ENCODE measurements at regions not wholly inside any gene's neighbourhood (a gene's known extent, or its start where the extent isn't known, plus 50 kb on each side); places are given as distances from the start of the nearest gene placed in this dataset.

GRCh38 chr4:34469516-34469915, 1774.8 kb downstream of the ARAP2 start:
- H3K27me3 ChIP-seq, result no peaks in the 10 kb centered on the region

GRCh38 chr4:34485252-34485651, 1759.1 kb downstream of the ARAP2 start:
- H3K4me3 ChIP-seq, result no peak overlapping the region
- no peak for DNase-seq (ENCODE audit: low spot score)
- no peaks in the 10 kb centered on the region for H3K36me3 ChIP-seq (replicated peaks; ENCODE audit: insufficient read depth, low read depth)
- H3K4me1 ChIP-seq (ENCODE audit: insufficient read depth), result no peaks in the 10 kb centered on the region
- H3K4me2 ChIP-seq, result no peak overlapping the region
- no peak for TF ChIP-seq EZH2phosphoT487 (IDR thresholded peaks at IDR 0.05; ENCODE audit: low read depth, severe bottlenecking, unreplicated experiment)
- H3K79me2 ChIP-seq, result no peaks in the 10 kb centered on the region
- H2AFZ ChIP-seq, result no peak overlapping the region
- H4K20me1 ChIP-seq (ENCODE audit: insufficient read depth, poor library complexity, severe bottlenecking), result no peaks in the 10 kb centered on the region
- H3K27ac ChIP-seq, result no peak overlapping the region
- no peaks in the 10 kb centered on the region for H3K9me3 ChIP-seq (ENCODE audit: low read depth)
- H3K9me2 ChIP-seq (replicated peaks; ENCODE audit: insufficient read depth), result no peaks in the 10 kb centered on the region
- no peaks in the 10 kb centered on the region for H3K27me3 ChIP-seq

More at GRCh38 chr4:34469516-34469915, 1774.8 kb downstream of the ARAP2 start:
- Histone ChIP-seq H2AFZ (no peak overlapping the region), H3K4me3 (no peak overlapping the region), H3K9me3 (ENCODE audit: low read depth) (no peaks in the 10 kb centered on the region), H3K79me2 (no peaks in the 10 kb centered on the region), H3K9me2 (replicated peaks; ENCODE audit: insufficient read depth) (no peaks in the 10 kb centered on the region), H3K27ac (no peak overlapping the region), H3K36me3 (replicated peaks; ENCODE audit: insufficient read depth, low read depth) (no peaks in the 10 kb centered on the region), H3K4me2 (no peak overlapping the region), H4K20me1 (ENCODE audit: insufficient read depth, poor library complexity, severe bottlenecking) (no peaks in the 10 kb centered on the region), H3K4me1 (ENCODE audit: insufficient read depth) (no peaks in the 10 kb centered on the region)
- DNase-seq (ENCODE audit: low spot score), result no peak
- 87% methylated on average over 2 of the region's 2 CpGs for WGBS (ENCODE audit: low lambda C conversion rate, missing lambda C conversion rate)
- TF ChIP-seq CTCF (IDR thresholded peaks at IDR 0.05; ENCODE audit: poor library complexity), result no peak
- TF ChIP-seq EZH2 (IDR thresholded peaks at IDR 0.05; ENCODE audit: borderline replicate concordance), result no peak
- TF ChIP-seq EZH2phosphoT487 (IDR thresholded peaks at IDR 0.05; ENCODE audit: low read depth, severe bottlenecking, unreplicated experiment), result no peak

GRCh38 chr4:34486461-34487363, 1757.6 kb downstream of the ARAP2 start:
- DNase-seq (ENCODE audit: low spot score), result no peak
- H3K27me3 ChIP-seq, result no peaks in the 10 kb centered on the region
- H2AFZ ChIP-seq, result no peak overlapping the region
- no peaks in the 10 kb centered on the region for H3K36me3 ChIP-seq (replicated peaks; ENCODE audit: insufficient read depth, low read depth)
- no peak overlapping the region for H3K4me3 ChIP-seq
- H4K20me1 ChIP-seq (ENCODE audit: insufficient read depth, poor library complexity, severe bottlenecking), result no peaks in the 10 kb centered on the region
- no peaks in the 10 kb centered on the region for H3K9me3 ChIP-seq (ENCODE audit: low read depth)
- no peaks in the 10 kb centered on the region for H3K9me2 ChIP-seq (replicated peaks; ENCODE audit: insufficient read depth)
- no peak overlapping the region for H3K27ac ChIP-seq
- H3K4me1 ChIP-seq (ENCODE audit: insufficient read depth), result no peaks in the 10 kb centered on the region
- no peak for TF ChIP-seq EZH2phosphoT487 (IDR thresholded peaks at IDR 0.05; ENCODE audit: low read depth, severe bottlenecking, unreplicated experiment)
- TF ChIP-seq EZH2 (IDR thresholded peaks at IDR 0.05; ENCODE audit: borderline replicate concordance), result no peak
- TF ChIP-seq CTCF (IDR thresholded peaks at IDR 0.05; ENCODE audit: poor library complexity), result no peak
- 87% methylated on average over 5 of the region's 5 CpGs for WGBS (ENCODE audit: low lambda C conversion rate, missing lambda C conversion rate)
- H3K79me2 ChIP-seq, result no peaks in the 10 kb centered on the region
- no peak overlapping the region for H3K4me2 ChIP-seq

GRCh38 chr4:34492414-34492813, 1751.9 kb downstream of the ARAP2 start:
- no peaks in the 10 kb centered on the region for H3K9me3 ChIP-seq (ENCODE audit: low read depth)
- DNase-seq (ENCODE audit: low spot score), result no peak
- TF ChIP-seq EZH2phosphoT487 (IDR thresholded peaks at IDR 0.05; ENCODE audit: low read depth, severe bottlenecking, unreplicated experiment), result no peak
- TF ChIP-seq EZH2 (IDR thresholded peaks at IDR 0.05; ENCODE audit: borderline replicate concordance), result no peak
- no peak for TF ChIP-seq CTCF (IDR thresholded peaks at IDR 0.05; ENCODE audit: poor library complexity)
- no peaks in the 10 kb centered on the region for H3K9me2 ChIP-seq (replicated peaks; ENCODE audit: insufficient read depth)
- H3K4me3 ChIP-seq, result no peak overlapping the region
- no peaks in the 10 kb centered on the region for H3K4me1 ChIP-seq (ENCODE audit: insufficient read depth)
- WGBS (ENCODE audit: low lambda C conversion rate, missing lambda C conversion rate), result 93% methylated on average over 1 of the region's 1 CpG
- H3K27me3 ChIP-seq, result no peaks in the 10 kb centered on the region
- no peaks in the 10 kb centered on the region for H4K20me1 ChIP-seq (ENCODE audit: insufficient read depth, poor library complexity, severe bottlenecking)
- H3K27ac ChIP-seq, result no peak overlapping the region
- no peak overlapping the region for H3K4me2 ChIP-seq
- H2AFZ ChIP-seq, result no peak overlapping the region
- no peaks in the 10 kb centered on the region for H3K36me3 ChIP-seq (replicated peaks; ENCODE audit: insufficient read depth, low read depth)
- no peaks in the 10 kb centered on the region for H3K79me2 ChIP-seq
